ENCODE measurements at regions not wholly inside any gene's neighbourhood (a gene's known extent, or its start where the extent isn't known, plus 50 kb on each side); places are given as distances from the start of the nearest gene placed in this dataset.

GRCh38 chr4:63459329-63459728 is 949.9 kb downstream of the TECRL start:
- Histone ChIP-seq H3K4me1 (no peaks in the 10 kb centered on the region), H3K27ac (no peak overlapping the region), H3K27me3 (no peaks in the 10 kb centered on the region), H3K4me3 (no peak overlapping the region), H3K9me3 (no peaks in the 10 kb centered on the region), H3K36me3 (no peaks in the 10 kb centered on the region)
- TF ChIP-seq CTCF (IDR thresholded peaks at IDR 0.05), result no peak
- intact Hi-C loops (cut with DNase I), result no loop called here
- no peak for ATAC-seq
- DNase-seq, result no peak

DNA sequence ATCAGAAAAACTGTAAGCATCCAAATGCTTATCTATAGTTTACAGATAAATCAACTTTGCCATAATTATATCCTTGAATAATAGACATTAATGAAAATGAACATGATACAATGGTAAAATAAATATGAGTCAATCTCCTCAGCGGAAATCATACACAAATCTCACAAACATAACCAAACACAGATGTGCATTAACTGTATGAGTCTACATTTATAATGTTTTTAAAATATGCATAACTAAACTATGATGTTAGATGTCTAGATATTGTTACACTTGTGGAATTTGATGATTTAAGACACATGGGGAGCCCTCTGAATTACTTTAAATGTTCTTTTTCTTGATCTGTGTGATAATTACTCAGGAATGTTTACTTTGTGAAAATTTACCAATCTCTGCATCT is 951.2 kb downstream of the TECRL start:
- Histone ChIP-seq H3K36me3 (no peaks in the 10 kb centered on the region), H3K4me1 (no peaks in the 10 kb centered on the region), H3K27ac (no peak overlapping the region), H3K9me3 (no peaks in the 10 kb centered on the region), H3K4me3 (no peak overlapping the region), H3K27me3 (no peaks in the 10 kb centered on the region)
- no peak for DNase-seq
- intact Hi-C loops (cut with DNase I), result no loop called here
- TF ChIP-seq CTCF (IDR thresholded peaks at IDR 0.05), result no peak
- no peak for ATAC-seq

GRCh38 chr4:63440236-63440635 is 969.0 kb downstream of the TECRL start:
- H3K4me3 ChIP-seq, result no peak overlapping the region
- H3K27me3 ChIP-seq, result no peaks in the 10 kb centered on the region
- H3K4me1 ChIP-seq, result no peaks in the 10 kb centered on the region
- intact Hi-C loops (cut with DNase I), result no loop called here
- ATAC-seq, result no peak
- DNase-seq, result no peak
- no peak overlapping the region for H3K27ac ChIP-seq
- H3K9me3 ChIP-seq, result peaks cover 0 to 1% of the 10 kb centered on the region in 2 donors
- no peak for TF ChIP-seq CTCF (IDR thresholded peaks at IDR 0.05)
- no peaks in the 10 kb centered on the region for H3K36me3 ChIP-seq

DNA sequence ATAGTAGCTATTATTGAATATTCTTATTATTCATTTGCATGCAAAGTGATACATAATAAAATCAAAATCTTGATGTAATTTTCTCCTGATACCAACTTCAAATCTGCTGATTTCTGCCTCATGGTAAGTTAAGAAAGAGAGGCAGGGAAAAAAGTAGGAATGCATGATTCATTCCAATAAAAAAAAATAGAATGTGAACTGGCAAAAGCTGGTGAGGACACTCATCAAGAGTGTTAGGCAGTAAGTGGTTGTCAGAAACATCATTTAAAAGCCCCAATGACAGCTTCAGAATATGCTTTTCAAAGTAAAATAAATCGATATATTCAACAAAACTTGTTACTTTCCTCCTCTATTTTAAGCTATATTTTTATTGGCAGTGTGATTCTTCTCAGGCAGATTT is 979.1 kb downstream of the TECRL start:
- H3K4me1 ChIP-seq, result no peaks in the 10 kb centered on the region
- no peaks in the 10 kb centered on the region for H3K36me3 ChIP-seq
- intact Hi-C loops (cut with DNase I), result no loop called here
- no peak for ATAC-seq
- TF ChIP-seq CTCF (IDR thresholded peaks at IDR 0.05), result no peak
- H3K27me3 ChIP-seq, result no peaks in the 10 kb centered on the region
- H3K9me3 ChIP-seq, result no peaks in the 10 kb centered on the region
- H3K4me3 ChIP-seq, result no peak overlapping the region
- DNase-seq, result no peak
- H3K27ac ChIP-seq, result no peak overlapping the region

- Histone ChIP-seq H3K9me3 (peaks cover 0 to 30% of the 10 kb centered on the region in 2 donors), H3K36me3 (no peaks in the 10 kb centered on the region), H3K27me3 (no peaks in the 10 kb centered on the region), H3K27ac (no peak overlapping the region), H3K4me3 (no peak overlapping the region), H3K4me1 (no peaks in the 10 kb centered on the region)
- DNase-seq, result peak in 1 of 4 donors; percentile 14
- no peak for TF ChIP-seq CTCF (IDR thresholded peaks at IDR 0.05)
- no peak for ATAC-seq
- intact Hi-C loops (cut with DNase I), result no loop called here
Measured at GRCh38 chr4:63396269-63396668, 1013.0 kb downstream of the TECRL start.
